MCF 10A (cell line): ENCODE measurements at regions not wholly inside any gene's neighbourhood (a gene's known extent, or its start where the extent isn't known, plus 50 kb on each side); places are given as distances from the start of the nearest gene placed in this dataset.
A peak's percentile ranks its signal among the peaks of the same experiment; 100 is the strongest.

Source experiments
- BruUV-seq: library from RNA; stranded (reverse); fragments of 400-500 nt; replicated peaks from 2 replicates; lab custom pipeline; 2021; lab: Mats Ljungman, UMichigan
- CTCF ChIA-PET: fragments of 300-600 bp; sonication (Branson Sonifier 250); formaldehyde crosslinking; extraction: SDS; loops from one replicate; lab custom pipeline; 2021; ENCODE audit warnings: antibody characterized with exemption, inconsistent platforms; lab: Yijun Ruan, JAX
- POLR2A ChIA-PET: fragments of 300-600, 350-650 bp; sonication (Branson Sonifier 250); formaldehyde crosslinking; extraction: SDS; loops from one replicate; lab custom pipeline; 2020; ENCODE audit warnings: antibody characterized with exemption, inconsistent platforms; lab: Yijun Ruan, JAX
- DNase-seq: peaks from one replicate; pipeline ENCODE4 v3.0.0-alpha.2; 2018; ENCODE audit not compliant: unreplicated experiment
- H3K27ac Mint-ChIP-seq: one replicate; pipeline ENCODE4 v1.8.0; 2022; ENCODE audit warnings: mild to moderate bottlenecking, low read depth, mixed read lengths; ENCODE audit not compliant: unreplicated experiment
- H3K27me3 Mint-ChIP-seq: one replicate; pipeline ENCODE4 v1.8.0; 2022; ENCODE audit warnings: mixed read lengths; ENCODE audit not compliant: insufficient read depth, unreplicated experiment
- H3K36me3 Mint-ChIP-seq: one replicate; pipeline ENCODE4 v1.8.0; 2022; ENCODE audit warnings: mild to moderate bottlenecking, moderate library complexity, mixed read lengths; ENCODE audit not compliant: insufficient read depth, unreplicated experiment
- H3K4me1 Mint-ChIP-seq: one replicate; pipeline ENCODE4 v1.8.0; 2022; ENCODE audit warnings: mixed read lengths; ENCODE audit not compliant: insufficient read depth, unreplicated experiment
- H3K4me3 Mint-ChIP-seq: one replicate; pipeline ENCODE4 v1.8.0; 2022; ENCODE audit warnings: mild to moderate bottlenecking, moderate library complexity, mixed read lengths; ENCODE audit not compliant: unreplicated experiment
- H3K9me3 Mint-ChIP-seq: one replicate; pipeline ENCODE4 v1.8.0; 2022; ENCODE audit warnings: mixed read lengths; ENCODE audit not compliant: unreplicated experiment
- intact Hi-C: fragments of 100-400 bp; cut with micrococcal nuclease; formaldehyde crosslinking; loops from 2 replicates; pipeline ENCODE4 v1.14.1; 2022
- TF ChIP-seq, protein P1 (sequence below): fragments of 200-600 bp; IDR thresholded peaks from one replicate; pipeline ENCODE4 v1.8.0; 2022; ENCODE audit warnings: antibody characterized with exemption, mild to moderate bottlenecking; ENCODE audit not compliant: unreplicated experiment

DNA sequence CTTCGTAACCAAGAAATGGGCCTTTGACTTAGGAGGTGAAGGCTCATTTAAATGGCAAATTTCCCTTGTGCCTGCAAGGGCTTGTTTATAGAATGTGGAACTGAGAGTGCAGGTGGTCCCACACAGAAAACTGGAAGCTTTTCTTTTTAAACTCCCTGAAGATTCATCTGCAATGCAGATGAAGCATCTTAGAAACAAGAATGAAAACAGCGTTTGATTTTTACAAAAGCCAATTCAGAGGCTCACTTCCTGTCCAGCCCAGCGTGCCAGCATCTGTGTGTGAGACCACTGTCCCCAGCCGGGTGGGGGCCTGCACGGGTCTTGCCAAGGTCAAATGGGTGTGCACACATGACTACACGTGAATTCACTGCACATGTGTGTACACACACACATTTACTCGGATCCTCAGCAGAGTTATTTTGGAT lies 94.7 kb downstream of the LINGO1 start:
- intact Hi-C loops: no loop called here
- no TSS peak for BruUV-seq
- Mint-ChIP-seq H3K27ac (no peak overlapping the region), H3K9me3 (no peaks in the 10 kb centered on the region), H3K27me3 (no peaks in the 10 kb centered on the region), H3K36me3 (no peaks in the 10 kb centered on the region), H3K4me3 (no peak overlapping the region), H3K4me1 (peaks cover 19% of the 10 kb centered on the region)
- ChIA-PET CTCF (interaction anchor here (1.0 kb wide), 1 partner anchor 45 kb away, joined by 5 read pairs; no protein-coding TSS in a partner anchor), POLR2A (interaction anchor here (0.5 kb wide), 1 partner anchor 95 kb away, joined by 3 read pairs; no protein-coding TSS in a partner anchor)
- no peak for DNase-seq
- TF ChIP-seq, protein P1, sequence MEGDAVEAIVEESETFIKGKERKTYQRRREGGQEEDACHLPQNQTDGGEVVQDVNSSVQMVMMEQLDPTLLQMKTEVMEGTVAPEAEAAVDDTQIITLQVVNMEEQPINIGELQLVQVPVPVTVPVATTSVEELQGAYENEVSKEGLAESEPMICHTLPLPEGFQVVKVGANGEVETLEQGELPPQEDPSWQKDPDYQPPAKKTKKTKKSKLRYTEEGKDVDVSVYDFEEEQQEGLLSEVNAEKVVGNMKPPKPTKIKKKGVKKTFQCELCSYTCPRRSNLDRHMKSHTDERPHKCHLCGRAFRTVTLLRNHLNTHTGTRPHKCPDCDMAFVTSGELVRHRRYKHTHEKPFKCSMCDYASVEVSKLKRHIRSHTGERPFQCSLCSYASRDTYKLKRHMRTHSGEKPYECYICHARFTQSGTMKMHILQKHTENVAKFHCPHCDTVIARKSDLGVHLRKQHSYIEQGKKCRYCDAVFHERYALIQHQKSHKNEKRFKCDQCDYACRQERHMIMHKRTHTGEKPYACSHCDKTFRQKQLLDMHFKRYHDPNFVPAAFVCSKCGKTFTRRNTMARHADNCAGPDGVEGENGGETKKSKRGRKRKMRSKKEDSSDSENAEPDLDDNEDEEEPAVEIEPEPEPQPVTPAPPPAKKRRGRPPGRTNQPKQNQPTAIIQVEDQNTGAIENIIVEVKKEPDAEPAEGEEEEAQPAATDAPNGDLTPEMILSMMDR: no peak

DNA sequence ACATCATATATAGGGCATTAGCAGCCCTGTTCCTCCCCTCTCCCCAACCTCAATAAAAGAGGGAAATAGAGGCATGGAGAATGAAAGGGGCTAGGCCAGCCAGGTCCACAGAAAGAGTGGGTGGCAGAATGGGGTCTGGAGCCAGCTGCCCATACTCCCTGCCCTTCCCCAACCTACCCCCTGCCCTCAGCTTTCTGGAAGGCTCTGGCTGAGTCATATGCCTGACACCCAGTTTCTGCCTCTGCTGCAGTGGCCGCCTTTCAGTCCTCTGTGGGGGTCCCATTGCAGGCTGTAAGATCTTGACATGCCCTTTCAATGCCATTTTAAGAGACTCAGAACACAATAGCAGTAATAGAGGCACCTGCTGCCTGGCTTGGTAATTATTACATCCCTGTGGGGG lies 95.7 kb downstream of the LINGO1 start:
- Mint-ChIP-seq H3K27ac (no peak overlapping the region), H3K9me3 (no peaks in the 10 kb centered on the region), H3K36me3 (no peaks in the 10 kb centered on the region), H3K27me3 (no peaks in the 10 kb centered on the region), H3K4me1 (peaks cover 15% of the 10 kb centered on the region), H3K4me3 (no peak overlapping the region)
- no TSS peak for BruUV-seq
- TF ChIP-seq, protein P1: no peak
- POLR2A ChIA-PET: no interaction called here
- no peak for DNase-seq
- intact Hi-C loops: no loop called here
- CTCF ChIA-PET: interaction anchor here (0.6 to 1.3 kb wide), 2 partner anchors 40 to 284 kb away, joined by 3 read pairs; no protein-coding TSS in a partner anchor

DNA sequence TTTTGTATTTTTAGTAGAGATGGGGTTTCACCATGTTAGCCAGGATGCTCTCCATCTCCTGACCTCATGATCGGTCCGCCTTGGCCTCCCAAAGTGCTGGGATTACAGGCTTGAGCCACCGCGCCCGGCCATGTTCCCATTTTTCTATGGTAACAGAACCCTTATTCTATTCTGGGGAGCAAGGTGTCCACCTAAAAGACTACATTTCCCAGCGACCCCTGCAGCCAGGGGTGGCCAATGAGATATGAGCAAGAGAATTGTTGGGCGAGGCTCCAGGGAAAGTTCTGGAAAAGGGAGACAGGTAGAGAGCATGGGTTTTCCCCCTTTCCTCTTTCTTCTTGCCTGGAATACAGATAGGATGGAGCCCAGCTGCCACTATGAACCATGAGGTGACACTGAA lies 96.9 kb downstream of the LINGO1 start:
- Mint-ChIP-seq H3K27me3 (no peaks in the 10 kb centered on the region), H3K27ac (no peak overlapping the region), H3K4me3 (no peak overlapping the region), H3K9me3 (no peaks in the 10 kb centered on the region), H3K4me1 (peaks cover 15% of the 10 kb centered on the region), H3K36me3 (no peaks in the 10 kb centered on the region)
- ChIA-PET POLR2A (no interaction called here), CTCF (no interaction called here)
- TF ChIP-seq, protein P1: no peak
- BruUV-seq: no TSS peak
- peak; percentile 13 for DNase-seq
- intact Hi-C loops: no loop called here
